ENCODE measurements at regions not wholly inside any gene's neighbourhood (a gene's known extent, or its start where the extent isn't known, plus 50 kb on each side); places are given as distances from the start of the nearest gene placed in this dataset.

DNA sequence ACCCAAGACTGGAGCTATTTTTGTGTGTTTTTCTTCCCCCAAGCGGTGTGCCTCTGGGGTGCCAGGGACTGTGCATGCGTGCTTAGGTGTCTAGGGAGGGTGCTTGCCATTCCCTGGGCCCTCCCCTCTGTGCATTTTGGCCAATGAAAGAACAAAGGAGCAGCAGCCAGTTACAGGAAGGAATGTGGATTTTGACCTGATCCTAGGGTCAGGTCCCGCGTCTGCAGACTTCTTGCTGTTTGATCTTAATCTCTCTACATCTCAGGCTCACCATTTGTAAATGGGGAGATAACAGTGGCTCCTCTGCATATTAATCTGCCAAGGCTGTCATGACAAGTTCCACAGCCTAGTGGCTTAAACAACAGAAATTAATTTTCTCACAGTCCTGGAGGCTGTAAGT lies 699.1 kb downstream of the QKI start:
- Histone ChIP-seq H3K9me3 (ENCODE audit: control insufficient read depth, insufficient read depth, low read length) (no peaks in the 10 kb centered on the region), H3K9ac (ENCODE audit: low read depth, low read length) (no peak overlapping the region), H3K27ac (ENCODE audit: low read depth, low read length) (no peak overlapping the region), H3K36me3 (ENCODE audit: control insufficient read depth, insufficient read depth, low read length) (no peaks in the 10 kb centered on the region), H3K4me1 (ENCODE audit: control insufficient read depth, insufficient read depth, low read length) (no peaks in the 10 kb centered on the region), H3K27me3 (ENCODE audit: control insufficient read depth, insufficient read depth, low read length) (no peaks in the 10 kb centered on the region), H3K4me3 (ENCODE audit: low read depth, low read length) (no peak overlapping the region)

DNA sequence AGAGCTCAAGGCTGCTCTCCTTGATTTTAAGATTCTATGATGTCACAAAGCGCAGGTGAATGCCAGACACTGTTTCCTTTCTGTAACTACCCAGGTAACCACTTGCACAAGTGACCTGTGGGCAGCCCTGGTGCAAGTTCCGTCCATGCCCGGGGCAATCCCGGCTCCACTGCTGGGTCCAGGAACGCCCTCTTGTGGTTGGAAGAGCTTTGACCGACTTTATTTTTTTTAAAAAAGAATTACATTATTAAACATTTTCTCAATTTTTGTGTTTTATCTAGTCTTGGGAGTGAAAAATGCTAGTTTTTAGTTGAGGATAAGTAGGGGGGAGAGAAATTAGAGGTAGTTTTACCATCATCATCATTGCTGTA lies 695.2 kb downstream of the QKI start:
- Histone ChIP-seq H3K36me3 (ENCODE audit: control insufficient read depth, insufficient read depth, low read length) (no peaks in the 10 kb centered on the region), H3K4me1 (ENCODE audit: control insufficient read depth, insufficient read depth, low read length) (no peaks in the 10 kb centered on the region), H3K27ac (ENCODE audit: low read depth, low read length) (no peak overlapping the region), H3K9ac (ENCODE audit: low read depth, low read length) (no peak overlapping the region), H3K9me3 (ENCODE audit: control insufficient read depth, insufficient read depth, low read length) (no peaks in the 10 kb centered on the region), H3K27me3 (ENCODE audit: control insufficient read depth, insufficient read depth, low read length) (no peaks in the 10 kb centered on the region), H3K4me3 (ENCODE audit: low read depth, low read length) (no peak overlapping the region)

DNA sequence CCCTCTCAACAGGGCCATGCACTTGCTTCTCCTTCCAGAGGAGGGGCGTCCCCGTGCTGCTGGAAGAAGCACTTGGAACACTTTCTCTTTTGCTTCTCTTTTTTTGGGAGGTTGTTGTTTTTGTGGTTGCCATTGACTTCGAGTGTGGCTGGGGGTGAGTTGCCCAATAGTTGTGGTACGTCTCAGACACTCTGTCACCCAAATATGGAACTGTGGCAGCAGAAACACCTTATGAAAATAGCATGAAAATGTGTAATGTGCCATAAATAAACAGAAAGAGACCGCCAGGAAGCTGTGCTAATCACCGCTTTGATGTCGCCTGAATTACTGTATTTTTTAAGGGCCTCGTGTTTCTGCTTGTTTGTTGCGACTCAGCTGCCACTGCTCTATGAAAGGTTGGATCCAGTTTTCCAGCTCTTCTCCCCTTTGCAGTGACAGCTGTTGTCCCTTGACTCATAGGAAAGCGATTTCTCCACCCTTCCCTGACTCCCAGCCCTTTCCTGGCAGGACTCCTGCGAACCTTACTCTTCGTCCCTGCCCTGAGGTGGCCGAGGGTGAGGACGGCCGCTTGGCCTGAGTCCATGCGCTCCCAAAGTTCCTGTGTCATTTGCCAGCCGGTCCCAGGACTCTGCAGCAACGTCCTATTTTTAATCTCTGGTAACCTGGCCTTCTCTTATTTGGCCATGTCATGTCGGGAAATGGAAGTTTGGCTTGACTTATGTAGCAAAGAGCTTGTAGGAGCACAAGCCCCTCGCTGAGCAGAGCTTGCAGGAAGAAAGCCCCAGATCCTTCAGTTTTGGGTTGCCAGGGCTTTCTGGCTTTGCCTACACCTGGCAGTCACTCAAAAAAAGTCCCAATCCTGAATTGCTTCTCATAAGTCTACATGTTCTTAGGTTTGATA lies 694.6 kb downstream of the QKI start:
- Histone ChIP-seq H3K4me3 (ENCODE audit: low read depth, low read length) (no peak overlapping the region), H3K4me1 (ENCODE audit: control insufficient read depth, insufficient read depth, low read length) (no peaks in the 10 kb centered on the region), H3K27me3 (ENCODE audit: control insufficient read depth, insufficient read depth, low read length) (no peaks in the 10 kb centered on the region), H3K27ac (ENCODE audit: low read depth, low read length) (no peak overlapping the region), H3K36me3 (ENCODE audit: control insufficient read depth, insufficient read depth, low read length) (no peaks in the 10 kb centered on the region), H3K9ac (ENCODE audit: low read depth, low read length) (no peak overlapping the region), H3K9me3 (ENCODE audit: control insufficient read depth, insufficient read depth, low read length) (no peaks in the 10 kb centered on the region)

DNA sequence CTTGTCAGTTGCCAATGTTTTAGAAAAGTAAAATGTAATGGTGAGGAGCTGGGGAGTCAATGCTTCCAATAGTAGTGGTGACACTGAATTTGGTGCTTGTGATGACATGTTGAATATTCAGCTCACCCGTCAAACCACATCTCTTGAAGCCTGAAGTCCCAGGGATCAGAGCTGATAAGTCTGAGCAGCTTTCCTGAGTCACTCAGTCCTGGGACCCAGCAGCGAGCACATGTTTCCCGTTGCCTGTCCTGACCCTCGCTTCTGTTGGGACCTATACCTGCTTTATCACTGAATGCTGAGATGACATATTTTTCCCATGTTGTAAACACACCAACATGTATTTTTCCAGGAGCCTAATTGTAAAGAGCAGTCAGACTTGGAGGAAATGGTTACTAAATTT lies 693.6 kb downstream of the QKI start:
- Histone ChIP-seq H3K4me1 (ENCODE audit: control insufficient read depth, insufficient read depth, low read length) (no peaks in the 10 kb centered on the region), H3K27ac (ENCODE audit: low read depth, low read length) (no peak overlapping the region), H3K9ac (ENCODE audit: low read depth, low read length) (no peak overlapping the region), H3K27me3 (ENCODE audit: control insufficient read depth, insufficient read depth, low read length) (no peaks in the 10 kb centered on the region), H3K36me3 (ENCODE audit: control insufficient read depth, insufficient read depth, low read length) (no peaks in the 10 kb centered on the region), H3K4me3 (ENCODE audit: low read depth, low read length) (no peak overlapping the region), H3K9me3 (ENCODE audit: control insufficient read depth, insufficient read depth, low read length) (no peaks in the 10 kb centered on the region)

DNA sequence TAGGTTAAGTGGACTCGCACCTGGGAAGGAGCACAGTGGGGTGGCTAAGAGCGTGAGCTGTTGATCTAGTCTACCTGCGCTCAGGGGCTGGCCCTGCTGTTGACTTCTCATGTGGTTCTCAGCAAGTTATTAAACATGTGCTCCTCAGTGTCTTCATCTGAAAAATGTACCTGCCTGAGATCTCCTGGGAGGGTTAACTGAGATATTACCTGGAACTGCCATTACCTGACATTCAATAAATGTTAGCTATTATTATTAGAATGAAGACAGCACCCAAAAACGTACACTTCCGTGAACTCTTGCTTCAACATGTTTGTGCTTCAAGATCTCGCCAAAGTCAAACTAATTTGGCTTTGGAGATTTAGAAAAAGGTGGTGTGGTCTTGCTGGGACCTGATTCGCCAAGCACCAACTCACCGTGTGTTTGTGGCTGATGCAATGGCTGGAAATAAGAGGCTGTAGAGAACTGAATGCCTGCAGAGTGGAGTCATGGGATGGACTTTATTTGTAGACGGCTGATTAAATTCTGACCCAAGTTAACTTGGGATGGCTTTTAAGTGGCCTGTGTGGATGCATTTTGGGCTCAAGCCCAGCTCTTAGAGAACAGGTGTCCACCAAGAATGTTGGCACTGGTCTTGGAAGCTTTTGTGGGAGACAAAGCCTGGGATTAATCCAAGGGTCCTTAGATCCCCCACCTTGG lies 692.9 kb downstream of the QKI start:
- Histone ChIP-seq H3K27ac (ENCODE audit: low read depth, low read length) (no peak overlapping the region), H3K27me3 (ENCODE audit: control insufficient read depth, insufficient read depth, low read length) (no peaks in the 10 kb centered on the region), H3K9me3 (ENCODE audit: control insufficient read depth, insufficient read depth, low read length) (no peaks in the 10 kb centered on the region), H3K4me1 (ENCODE audit: control insufficient read depth, insufficient read depth, low read length) (peaks cover 5% of the 10 kb centered on the region), H3K4me3 (ENCODE audit: low read depth, low read length) (no peak overlapping the region), H3K36me3 (ENCODE audit: control insufficient read depth, insufficient read depth, low read length) (no peaks in the 10 kb centered on the region), H3K9ac (ENCODE audit: low read depth, low read length) (no peak overlapping the region)

DNA sequence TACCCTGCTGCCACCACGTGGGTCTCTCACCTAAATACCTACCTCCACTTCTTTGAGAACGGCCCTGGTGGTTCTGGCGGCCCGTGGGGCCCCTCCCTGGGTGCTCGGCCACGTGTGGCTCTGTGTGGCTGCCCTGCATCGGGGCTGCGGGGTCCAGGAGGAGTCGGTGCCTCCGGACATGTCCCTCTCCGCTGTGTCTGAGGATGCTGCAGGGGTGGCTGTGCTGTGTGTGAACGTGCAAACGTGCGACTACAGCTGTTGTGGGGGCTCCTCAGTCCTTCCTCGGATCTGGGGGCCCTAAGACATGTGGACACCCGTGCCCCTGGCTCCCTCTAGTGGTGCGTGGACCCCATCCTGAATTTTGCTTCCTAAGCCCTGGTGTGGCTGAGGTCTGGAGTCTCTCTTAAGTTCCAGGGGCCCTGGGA lies 691.8 kb downstream of the QKI start:
- no peaks in the 10 kb centered on the region for H3K36me3 ChIP-seq (ENCODE audit: control insufficient read depth, insufficient read depth, low read length)
- no peak overlapping the region for H3K27ac ChIP-seq (ENCODE audit: low read depth, low read length)
- no peak overlapping the region for H3K9ac ChIP-seq (ENCODE audit: low read depth, low read length)
- no peaks in the 10 kb centered on the region for H3K9me3 ChIP-seq (ENCODE audit: control insufficient read depth, insufficient read depth, low read length)
- H3K27me3 ChIP-seq (ENCODE audit: control insufficient read depth, insufficient read depth, low read length): no peaks in the 10 kb centered on the region
- H3K4me1 ChIP-seq (ENCODE audit: control insufficient read depth, insufficient read depth, low read length): peaks cover 9% of the 10 kb centered on the region
- H3K4me3 ChIP-seq (ENCODE audit: low read depth, low read length): no peak overlapping the region

DNA sequence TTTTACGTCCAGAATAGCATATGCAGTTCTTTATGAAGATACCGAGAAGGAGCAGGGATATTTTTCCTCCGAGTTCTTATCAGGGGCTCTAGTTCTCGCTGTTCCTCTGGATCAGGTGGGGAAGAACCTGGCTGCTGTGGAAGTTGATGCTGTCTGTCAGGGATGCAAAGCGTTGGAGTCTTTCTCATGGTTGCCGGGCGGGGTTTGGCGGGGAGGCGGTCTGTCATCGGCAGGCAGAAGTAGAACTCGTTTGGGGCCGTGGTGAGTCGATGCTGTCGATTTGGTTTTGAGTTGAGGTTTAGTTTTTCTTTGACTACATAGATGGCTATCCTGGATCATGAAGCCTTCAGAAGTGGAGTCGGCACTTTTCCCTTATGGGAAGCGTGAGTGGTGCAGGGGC lies 691.2 kb downstream of the QKI start:
- H3K4me1 ChIP-seq (ENCODE audit: control insufficient read depth, insufficient read depth, low read length): peaks cover 9% of the 10 kb centered on the region
- no peak overlapping the region for H3K9ac ChIP-seq (ENCODE audit: low read depth, low read length)
- no peak overlapping the region for H3K4me3 ChIP-seq (ENCODE audit: low read depth, low read length)

DNA sequence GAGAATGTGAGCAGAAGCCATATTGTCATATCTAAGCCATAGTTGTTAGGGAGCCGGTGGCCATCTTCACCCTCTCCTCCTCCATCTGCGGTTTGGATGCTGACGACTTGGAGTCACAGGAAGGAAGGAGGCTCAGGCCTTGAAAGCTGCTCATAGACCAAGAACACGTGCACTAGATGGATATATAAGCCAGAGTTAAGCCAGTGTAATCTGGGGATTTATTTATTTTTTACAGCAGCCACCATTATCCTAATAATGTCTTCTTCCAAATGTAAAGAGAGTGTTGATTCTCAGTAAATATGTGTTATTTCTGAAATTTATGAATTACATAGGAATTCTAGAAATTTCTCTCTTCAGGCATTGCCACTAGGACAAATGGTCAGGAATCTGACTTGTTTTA lies 689.9 kb downstream of the QKI start:
- no peak overlapping the region for H3K27ac ChIP-seq (ENCODE audit: low read depth, low read length)
- no peak overlapping the region for H3K9ac ChIP-seq (ENCODE audit: low read depth, low read length)
- H3K27me3 ChIP-seq (ENCODE audit: control insufficient read depth, insufficient read depth, low read length): no peaks in the 10 kb centered on the region
- peaks cover 9% of the 10 kb centered on the region for H3K4me1 ChIP-seq (ENCODE audit: control insufficient read depth, insufficient read depth, low read length)
- H3K9me3 ChIP-seq (ENCODE audit: control insufficient read depth, insufficient read depth, low read length): no peaks in the 10 kb centered on the region
- H3K36me3 ChIP-seq (ENCODE audit: control insufficient read depth, insufficient read depth, low read length): no peaks in the 10 kb centered on the region
- no peak overlapping the region for H3K4me3 ChIP-seq (ENCODE audit: low read depth, low read length)

More for the DNA sequence above, 691.2 kb downstream of the QKI start:
- Histone ChIP-seq H3K36me3 (ENCODE audit: control insufficient read depth, insufficient read depth, low read length) (no peaks in the 10 kb centered on the region), H3K9me3 (ENCODE audit: control insufficient read depth, insufficient read depth, low read length) (no peaks in the 10 kb centered on the region), H3K27ac (ENCODE audit: low read depth, low read length) (no peak overlapping the region), H3K27me3 (ENCODE audit: control insufficient read depth, insufficient read depth, low read length) (no peaks in the 10 kb centered on the region)

DNA sequence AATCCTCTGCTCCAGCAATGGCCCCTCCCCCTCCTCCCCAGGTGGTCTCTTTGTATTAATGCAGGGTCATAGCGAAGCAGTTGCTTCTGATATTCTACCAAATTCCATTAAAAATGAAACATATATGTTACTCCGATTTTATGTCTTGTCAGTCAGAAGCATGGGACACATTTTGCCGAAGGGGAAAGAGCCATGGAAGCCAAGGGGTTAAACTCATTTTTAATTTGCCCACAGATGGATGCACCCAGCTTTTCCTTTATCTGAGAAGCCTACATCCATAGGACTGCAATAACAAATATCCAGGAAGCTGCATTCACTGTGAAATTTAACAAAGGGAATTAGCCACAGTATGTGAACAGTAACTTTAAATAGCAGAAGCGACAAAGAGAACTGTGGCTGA lies 688.2 kb downstream of the QKI start:
- Histone ChIP-seq H3K36me3 (ENCODE audit: control insufficient read depth, insufficient read depth, low read length) (no peaks in the 10 kb centered on the region), H3K27me3 (ENCODE audit: control insufficient read depth, insufficient read depth, low read length) (no peaks in the 10 kb centered on the region), H3K27ac (ENCODE audit: low read depth, low read length) (no peak overlapping the region), H3K9me3 (ENCODE audit: control insufficient read depth, insufficient read depth, low read length) (no peaks in the 10 kb centered on the region), H3K4me1 (ENCODE audit: control insufficient read depth, insufficient read depth, low read length) (peaks cover 9% of the 10 kb centered on the region), H3K9ac (ENCODE audit: low read depth, low read length) (no peak overlapping the region), H3K4me3 (ENCODE audit: low read depth, low read length) (no peak overlapping the region)

DNA sequence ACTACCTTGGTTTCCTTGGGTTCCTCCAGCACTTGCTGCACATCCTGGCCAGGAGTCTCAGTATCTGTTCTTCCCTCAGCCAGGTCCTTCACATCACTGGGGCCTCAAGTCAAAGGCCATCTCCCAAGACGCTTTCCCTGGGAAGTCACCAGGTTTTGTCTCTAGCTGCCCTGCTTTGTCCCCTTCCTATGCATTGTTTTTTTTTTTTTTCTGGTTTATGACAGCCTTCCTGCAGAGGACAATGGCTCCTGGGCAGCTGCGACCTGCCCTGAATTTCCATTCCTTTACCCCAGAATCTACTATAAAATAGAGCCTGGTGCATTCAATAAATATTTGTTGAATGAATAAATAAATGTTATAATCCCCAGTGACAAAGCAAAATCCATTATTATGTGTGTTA lies 687.3 kb downstream of the QKI start:
- Histone ChIP-seq H3K4me3 (ENCODE audit: low read depth, low read length) (no peak overlapping the region), H3K9ac (ENCODE audit: low read depth, low read length) (no peak overlapping the region), H3K36me3 (ENCODE audit: control insufficient read depth, insufficient read depth, low read length) (no peaks in the 10 kb centered on the region), H3K27ac (ENCODE audit: low read depth, low read length) (no peak overlapping the region), H3K9me3 (ENCODE audit: control insufficient read depth, insufficient read depth, low read length) (no peaks in the 10 kb centered on the region), H3K4me1 (ENCODE audit: control insufficient read depth, insufficient read depth, low read length) (peaks cover 9% of the 10 kb centered on the region), H3K27me3 (ENCODE audit: control insufficient read depth, insufficient read depth, low read length) (no peaks in the 10 kb centered on the region)

DNA sequence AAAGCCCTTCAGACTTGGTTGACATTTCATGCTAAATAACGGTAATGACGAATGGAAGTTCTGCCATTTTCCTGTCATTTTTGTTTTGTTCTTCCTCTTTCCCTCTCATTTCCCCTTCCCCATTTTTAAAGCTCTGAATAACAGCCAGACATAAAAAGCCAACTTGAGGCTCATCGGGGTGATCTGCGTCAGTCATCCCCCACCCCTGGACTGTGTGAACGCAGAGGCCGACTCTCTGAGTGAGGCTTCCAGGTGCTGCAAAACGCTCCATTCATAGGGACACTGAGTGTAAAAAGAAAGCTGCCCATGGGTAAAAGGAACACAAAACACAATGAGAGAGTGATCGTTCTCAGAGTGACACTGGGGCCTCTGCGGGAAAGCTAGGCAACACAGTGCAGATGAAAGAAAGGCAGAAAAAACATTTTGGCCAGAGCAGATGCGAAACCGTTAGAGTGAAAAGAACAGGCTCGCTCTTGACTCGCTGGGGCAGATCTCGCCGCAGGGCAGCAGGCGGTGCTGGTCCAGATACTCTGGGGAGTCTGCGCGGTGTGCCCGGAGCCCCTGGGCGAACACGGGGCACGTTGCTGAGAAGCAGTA lies 684.8 kb downstream of the QKI start:
- Histone ChIP-seq H3K27me3 (ENCODE audit: control insufficient read depth, insufficient read depth, low read length) (no peaks in the 10 kb centered on the region), H3K4me3 (ENCODE audit: low read depth, low read length) (no peak overlapping the region), H3K27ac (ENCODE audit: low read depth, low read length) (no peak overlapping the region), H3K9ac (ENCODE audit: low read depth, low read length) (no peak overlapping the region), H3K36me3 (ENCODE audit: control insufficient read depth, insufficient read depth, low read length) (no peaks in the 10 kb centered on the region), H3K4me1 (ENCODE audit: control insufficient read depth, insufficient read depth, low read length) (peaks cover 9% of the 10 kb centered on the region), H3K9me3 (ENCODE audit: control insufficient read depth, insufficient read depth, low read length) (no peaks in the 10 kb centered on the region)

Measured in HUES48 (cell line).